ENCODE measurements at regions not wholly inside any gene's neighbourhood (a gene's known extent, or its start where the extent isn't known, plus 50 kb on each side); places are given as distances from the start of the nearest gene placed in this dataset.
"Not testable (repeated sequence)": the region's sequence is repeated elsewhere in the genome, so short reads cannot be mapped to it uniquely, and the experiment has no call there.

- Histone ChIP-seq H3K4me1 (ENCODE audit: insufficient read depth, low read length) (no peaks in the 10 kb centered on the region), H3K9ac (ENCODE audit: low read length) (no peak overlapping the region), H3K4me3 (ENCODE audit: low read depth in 1 of 2, low read length in 2 of 2) (no peak overlapping the region), H3K9me3 (ENCODE audit: low read length) (no peaks in the 10 kb centered on the region), H3K27ac (ENCODE audit: low read depth, low read length) (no peak overlapping the region), H3K27me3 (ENCODE audit: control insufficient read depth in 1 of 2, insufficient read depth in 2 of 2, low read length in 2 of 2) (no peaks in the 10 kb centered on the region), H3K36me3 (ENCODE audit: insufficient read depth, low read length) (no peaks in the 10 kb centered on the region)
Measured at GRCh38 chr10:11691319-11691755, 50.8 kb upstream of the ECHDC3 start.

DNA sequence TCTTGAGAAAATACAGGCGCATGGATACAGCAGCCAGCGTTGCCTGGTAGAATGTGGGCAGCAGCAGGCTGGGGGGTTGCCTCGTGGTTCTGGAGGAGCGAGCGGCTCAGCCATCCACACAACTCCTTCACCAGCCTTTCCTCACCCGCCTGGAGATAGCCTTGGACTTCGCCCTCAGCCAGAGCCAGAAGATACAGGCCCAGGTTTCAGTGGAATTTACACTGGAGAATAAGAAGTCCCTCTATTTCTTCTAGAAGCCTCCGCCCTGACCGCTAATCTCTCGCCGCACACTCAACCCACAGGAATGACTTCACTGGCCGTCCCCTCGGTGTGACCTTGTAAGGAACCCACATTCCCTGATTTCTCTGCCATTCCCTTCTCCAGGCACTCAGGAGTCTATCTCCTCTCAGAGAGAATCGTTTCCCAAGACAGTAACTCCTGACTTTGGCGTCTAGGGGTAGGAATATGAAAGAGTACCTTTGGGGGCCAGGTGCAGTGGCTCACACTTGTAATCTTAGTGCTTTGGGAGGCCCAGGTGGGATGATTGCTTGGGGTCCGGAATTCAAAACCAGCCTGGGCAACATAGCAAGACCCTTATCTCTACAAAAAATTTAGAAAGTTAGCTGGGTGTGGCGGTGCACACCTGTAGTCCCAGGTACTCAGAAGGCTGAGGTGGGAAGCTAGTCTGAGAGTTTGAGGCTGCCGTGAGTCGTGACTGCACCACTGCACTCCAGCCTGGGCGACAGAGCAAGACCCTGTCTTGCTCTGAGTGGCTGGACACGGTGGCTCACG lies 52.0 kb upstream of the ECHDC3 start:
- H3K36me3 ChIP-seq (ENCODE audit: insufficient read depth, low read length) = no peaks in the 10 kb centered on the region
- H3K27ac ChIP-seq (ENCODE audit: low read depth, low read length) = no peak overlapping the region
- no peaks in the 10 kb centered on the region for H3K4me1 ChIP-seq (ENCODE audit: insufficient read depth, low read length)
- no peak overlapping the region for H3K4me3 ChIP-seq (ENCODE audit: low read depth in 1 of 2, low read length in 2 of 2)
- no peak overlapping the region for H3K9ac ChIP-seq (ENCODE audit: low read length)
- H3K27me3 ChIP-seq (ENCODE audit: control insufficient read depth in 1 of 2, insufficient read depth in 2 of 2, low read length in 2 of 2) = no peaks in the 10 kb centered on the region
- H3K9me3 ChIP-seq (ENCODE audit: low read length) = no peaks in the 10 kb centered on the region

- H3K9me3 ChIP-seq (ENCODE audit: low read length); H3K4me1 ChIP-seq (ENCODE audit: insufficient read depth, low read length); H3K9ac ChIP-seq (ENCODE audit: low read length); H3K27ac ChIP-seq (ENCODE audit: low read depth, low read length); H3K27me3 ChIP-seq (ENCODE audit: control insufficient read depth in 1 of 2, insufficient read depth in 2 of 2, low read length in 2 of 2); H3K36me3 ChIP-seq (ENCODE audit: insufficient read depth, low read length); H3K4me3 ChIP-seq (ENCODE audit: low read depth in 1 of 2, low read length in 2 of 2): not testable (repeated sequence)
Measured at GRCh38 chr10:11688448-11688795, 53.8 kb upstream of the ECHDC3 start.

DNA sequence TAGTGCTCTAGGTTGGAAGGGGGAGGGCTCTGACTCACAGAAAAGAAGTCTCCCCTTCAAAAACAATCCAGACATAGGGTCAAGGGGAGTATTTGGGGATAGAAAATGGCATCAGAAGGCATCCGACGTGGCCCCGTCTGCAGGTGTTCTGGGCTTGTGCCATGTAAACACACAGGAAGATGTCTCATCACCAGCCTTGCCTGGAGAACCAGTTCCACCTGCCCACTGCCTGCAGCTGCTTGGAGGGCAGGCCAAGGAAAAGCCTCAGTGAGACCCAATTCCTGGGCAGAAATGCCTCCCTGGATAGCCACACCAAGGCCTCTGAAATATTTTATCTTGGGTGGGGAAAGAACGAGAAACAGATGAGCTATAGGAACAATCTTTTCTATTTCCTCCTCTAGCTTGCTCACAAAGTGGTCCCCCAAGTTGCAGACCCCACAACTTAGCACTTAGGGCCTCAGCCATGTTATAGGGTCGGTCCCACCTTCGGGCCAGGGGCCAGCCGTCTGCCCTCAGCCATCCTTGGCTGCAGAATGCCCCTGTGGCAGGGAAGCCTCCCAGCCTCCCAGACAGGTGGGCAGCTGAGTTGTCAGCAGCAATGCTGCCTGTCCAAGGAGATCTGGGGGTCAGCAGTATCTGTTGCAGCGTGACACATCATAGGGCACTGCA lies 54.3 kb upstream of the ECHDC3 start:
- no peaks in the 10 kb centered on the region for H3K27me3 ChIP-seq (ENCODE audit: control insufficient read depth in 1 of 2, insufficient read depth in 2 of 2, low read length in 2 of 2)
- H3K4me1 ChIP-seq (ENCODE audit: insufficient read depth, low read length) = no peaks in the 10 kb centered on the region
- no peak overlapping the region for H3K4me3 ChIP-seq (ENCODE audit: low read depth in 1 of 2, low read length in 2 of 2)
- H3K9ac ChIP-seq (ENCODE audit: low read length) = no peak overlapping the region
- no peaks in the 10 kb centered on the region for H3K9me3 ChIP-seq (ENCODE audit: low read length)
- H3K27ac ChIP-seq (ENCODE audit: low read depth, low read length) = no peak overlapping the region
- no peaks in the 10 kb centered on the region for H3K36me3 ChIP-seq (ENCODE audit: insufficient read depth, low read length)

DNA sequence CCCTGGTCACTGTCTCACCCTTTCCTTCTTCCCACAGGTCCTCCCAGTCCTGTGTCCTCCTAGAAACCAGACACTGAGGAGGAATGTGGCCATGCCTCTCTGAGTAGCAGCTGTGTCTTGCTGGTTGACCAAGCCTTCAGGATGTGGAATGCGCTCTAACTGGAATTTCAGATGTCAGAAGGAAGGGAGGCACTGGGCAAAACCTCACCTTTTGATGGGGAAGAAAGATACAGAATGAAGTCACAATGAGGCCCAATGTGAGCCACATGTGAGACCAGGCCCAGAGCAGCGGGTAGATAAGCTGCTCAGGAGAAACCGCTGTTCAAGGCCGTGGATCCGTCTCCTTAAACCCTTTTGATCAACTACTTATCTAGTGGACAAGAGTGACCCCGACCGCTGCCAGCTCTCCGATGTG lies 54.8 kb upstream of the ECHDC3 start:
- Histone ChIP-seq H3K36me3 (ENCODE audit: insufficient read depth, low read length) (no peaks in the 10 kb centered on the region), H3K4me1 (ENCODE audit: insufficient read depth, low read length) (no peaks in the 10 kb centered on the region), H3K27ac (ENCODE audit: low read depth, low read length) (no peak overlapping the region), H3K27me3 (ENCODE audit: control insufficient read depth in 1 of 2, insufficient read depth in 2 of 2, low read length in 2 of 2) (no peaks in the 10 kb centered on the region), H3K9me3 (ENCODE audit: low read length) (no peaks in the 10 kb centered on the region), H3K9ac (ENCODE audit: low read length) (no peak overlapping the region), H3K4me3 (ENCODE audit: low read depth in 1 of 2, low read length in 2 of 2) (no peak overlapping the region)

DNA sequence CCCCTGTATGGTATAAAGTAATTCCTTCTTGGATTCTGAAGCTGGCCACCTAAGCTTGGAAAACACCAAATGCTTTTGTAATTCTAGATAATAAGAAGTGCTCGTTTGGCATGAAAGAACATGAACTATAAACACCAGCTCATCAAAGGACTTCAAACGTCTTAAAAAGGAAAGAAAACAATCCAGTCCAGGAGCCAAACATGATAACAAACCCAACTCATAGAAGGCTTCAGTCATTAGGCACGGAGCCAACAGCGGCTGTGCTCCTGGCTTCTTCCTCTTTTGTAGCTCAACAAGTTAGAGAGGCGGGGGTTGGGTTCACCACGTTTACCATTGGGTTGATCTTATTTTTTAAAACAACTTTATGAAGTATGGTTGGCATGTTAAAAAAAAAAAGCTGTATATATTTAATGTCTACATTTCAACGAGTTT lies 56.4 kb upstream of the ECHDC3 start:
- no peak overlapping the region for H3K27ac ChIP-seq (ENCODE audit: low read depth, low read length)
- no peak overlapping the region for H3K4me3 ChIP-seq (ENCODE audit: low read depth in 1 of 2, low read length in 2 of 2)
- H3K4me1 ChIP-seq (ENCODE audit: insufficient read depth, low read length) = no peaks in the 10 kb centered on the region

GRCh38 chr10:11684717-11685645 lies 57.2 kb upstream of the ECHDC3 start:
- Histone ChIP-seq H3K9ac (ENCODE audit: low read length) (no peak overlapping the region), H3K4me3 (ENCODE audit: low read depth in 1 of 2, low read length in 2 of 2) (no peak overlapping the region), H3K27me3 (ENCODE audit: control insufficient read depth in 1 of 2, insufficient read depth in 2 of 2, low read length in 2 of 2) (no peaks in the 10 kb centered on the region)

More for the DNA sequence above, 56.4 kb upstream of the ECHDC3 start:
- Histone ChIP-seq H3K27me3 (ENCODE audit: control insufficient read depth in 1 of 2, insufficient read depth in 2 of 2, low read length in 2 of 2) (no peaks in the 10 kb centered on the region), H3K9me3 (ENCODE audit: low read length) (no peaks in the 10 kb centered on the region), H3K9ac (ENCODE audit: low read length) (no peak overlapping the region), H3K36me3 (ENCODE audit: insufficient read depth, low read length) (no peaks in the 10 kb centered on the region)

DNA sequence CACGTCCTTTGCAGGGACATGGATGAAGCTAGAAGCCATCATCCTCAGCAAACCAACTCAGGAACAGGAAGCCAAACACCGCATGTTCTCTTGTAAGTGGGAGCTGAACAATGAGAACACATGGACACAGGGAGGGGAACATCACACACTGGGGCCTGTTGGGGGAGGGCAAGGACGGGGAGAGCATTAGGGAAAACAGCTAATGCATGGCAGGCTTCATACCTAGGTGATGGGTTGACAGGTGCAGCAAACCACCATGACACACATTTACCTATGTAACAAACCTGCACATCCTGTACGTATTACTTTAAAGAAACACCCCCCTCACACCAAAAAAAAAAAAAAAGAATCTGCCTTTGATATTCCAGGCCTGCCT lies 57.9 kb upstream of the ECHDC3 start:
- not testable (repeated sequence) for H3K27me3 ChIP-seq (ENCODE audit: control insufficient read depth in 1 of 2, insufficient read depth in 2 of 2, low read length in 2 of 2); H3K36me3 ChIP-seq (ENCODE audit: insufficient read depth, low read length); H3K4me1 ChIP-seq (ENCODE audit: insufficient read depth, low read length); H3K4me3 ChIP-seq (ENCODE audit: low read depth in 1 of 2, low read length in 2 of 2); H3K9me3 ChIP-seq (ENCODE audit: low read length); H3K27ac ChIP-seq (ENCODE audit: low read depth, low read length); H3K9ac ChIP-seq (ENCODE audit: low read length)

More at GRCh38 chr10:11684717-11685645, 57.2 kb upstream of the ECHDC3 start:
- Histone ChIP-seq H3K4me1 (ENCODE audit: insufficient read depth, low read length) (no peaks in the 10 kb centered on the region), H3K36me3 (ENCODE audit: insufficient read depth, low read length) (no peaks in the 10 kb centered on the region), H3K9me3 (ENCODE audit: low read length) (no peaks in the 10 kb centered on the region), H3K27ac (ENCODE audit: low read depth, low read length) (peak overlapping the region; percentile 21)

DNA sequence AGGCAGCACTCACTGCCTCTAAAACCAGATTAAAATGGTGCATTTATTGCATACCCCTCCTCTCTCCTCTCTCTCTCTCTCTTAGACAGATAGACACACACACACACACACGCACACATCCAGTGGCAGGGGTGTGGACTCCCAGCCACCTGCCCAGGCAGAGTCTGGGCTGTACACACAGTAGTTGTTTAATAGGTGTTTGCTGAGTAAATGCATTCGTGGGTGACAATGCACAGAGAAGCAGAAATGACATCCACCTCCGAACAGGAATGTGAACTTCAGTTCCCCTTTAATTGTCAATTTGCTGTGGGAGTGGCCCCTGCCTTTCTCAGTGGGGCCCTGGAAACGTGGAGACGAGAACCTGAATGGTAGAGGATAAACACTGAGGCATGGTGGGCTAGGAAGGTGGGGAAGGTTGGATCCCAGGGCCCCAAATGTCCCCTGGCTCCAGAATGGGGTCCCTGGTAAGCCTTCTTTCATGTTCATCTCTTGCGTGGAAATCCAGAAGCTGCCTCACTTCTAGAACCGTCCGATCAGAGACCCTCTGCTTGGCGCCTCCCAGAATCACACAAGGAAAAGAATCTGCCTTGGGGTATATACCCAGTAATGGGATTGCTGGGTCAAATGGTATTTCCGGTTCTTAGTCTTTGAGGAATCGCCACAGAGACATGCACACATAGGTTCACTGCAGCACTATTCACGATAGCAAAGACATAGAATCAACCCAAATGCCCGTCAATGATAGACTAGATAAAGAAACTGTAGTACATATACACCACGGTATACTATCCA lies 58.5 kb upstream of the ECHDC3 start:
- H3K36me3 ChIP-seq (ENCODE audit: insufficient read depth, low read length) = no peaks in the 10 kb centered on the region
- H3K4me1 ChIP-seq (ENCODE audit: insufficient read depth, low read length) = no peaks in the 10 kb centered on the region
- no peak overlapping the region for H3K4me3 ChIP-seq (ENCODE audit: low read depth in 1 of 2, low read length in 2 of 2)
- no peak overlapping the region for H3K27ac ChIP-seq (ENCODE audit: low read depth, low read length)
- H3K9ac ChIP-seq (ENCODE audit: low read length) = no peak overlapping the region
- no peaks in the 10 kb centered on the region for H3K9me3 ChIP-seq (ENCODE audit: low read length)
- no peaks in the 10 kb centered on the region for H3K27me3 ChIP-seq (ENCODE audit: control insufficient read depth in 1 of 2, insufficient read depth in 2 of 2, low read length in 2 of 2)

- Histone ChIP-seq H3K4me1 (ENCODE audit: insufficient read depth, low read length) (no peaks in the 10 kb centered on the region), H3K36me3 (ENCODE audit: insufficient read depth, low read length) (no peaks in the 10 kb centered on the region)
Measured at GRCh38 chr10:11682851-11683250, 59.3 kb upstream of the ECHDC3 start.

GRCh38 chr10:11682267-11682683 lies 59.9 kb upstream of the ECHDC3 start:
- Histone ChIP-seq H3K9me3 (ENCODE audit: low read length) (no peaks in the 10 kb centered on the region), H3K4me3 (ENCODE audit: low read depth in 1 of 2, low read length in 2 of 2) (no peak overlapping the region), H3K4me1 (ENCODE audit: insufficient read depth, low read length) (no peaks in the 10 kb centered on the region), H3K27ac (ENCODE audit: low read depth, low read length) (no peak overlapping the region), H3K9ac (ENCODE audit: low read length) (no peak overlapping the region), H3K36me3 (ENCODE audit: insufficient read depth, low read length) (no peaks in the 10 kb centered on the region), H3K27me3 (ENCODE audit: control insufficient read depth in 1 of 2, insufficient read depth in 2 of 2, low read length in 2 of 2) (no peaks in the 10 kb centered on the region)

More at GRCh38 chr10:11682851-11683250, 59.3 kb upstream of the ECHDC3 start:
- H3K27ac ChIP-seq (ENCODE audit: low read depth, low read length) = no peak overlapping the region
- H3K27me3 ChIP-seq (ENCODE audit: control insufficient read depth in 1 of 2, insufficient read depth in 2 of 2, low read length in 2 of 2) = no peaks in the 10 kb centered on the region
- no peaks in the 10 kb centered on the region for H3K9me3 ChIP-seq (ENCODE audit: low read length)
- no peak overlapping the region for H3K9ac ChIP-seq (ENCODE audit: low read length)
- no peak overlapping the region for H3K4me3 ChIP-seq (ENCODE audit: low read depth in 1 of 2, low read length in 2 of 2)

All from muscle layer of colon (tissue), 2 donors.